ENCODE measurements at regions not wholly inside any gene's neighbourhood (a gene's known extent, or its start where the extent isn't known, plus 50 kb on each side); places are given as distances from the start of the nearest gene placed in this dataset.

DNA sequence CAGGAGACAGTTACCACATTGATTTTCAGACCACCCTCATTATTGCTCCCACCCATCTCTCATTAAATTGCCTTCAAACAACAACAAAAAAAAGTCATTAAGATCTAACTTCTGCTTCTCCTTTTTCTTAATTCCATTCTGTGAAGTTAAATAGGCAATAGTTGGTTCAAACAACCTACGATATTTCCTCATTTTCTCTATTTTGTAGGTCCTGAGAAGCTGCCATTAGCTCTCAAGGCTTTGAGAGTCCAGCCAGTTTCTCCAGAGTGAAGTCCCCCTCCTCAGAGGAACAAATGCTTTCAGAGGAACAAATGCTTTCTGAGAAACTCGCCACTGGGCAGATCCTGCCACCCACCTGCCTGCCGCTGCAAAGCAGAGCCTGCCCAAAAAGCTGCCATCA lies 125.6 kb downstream of the ETS2 start:
- TF ChIP-seq, protein P1, sequence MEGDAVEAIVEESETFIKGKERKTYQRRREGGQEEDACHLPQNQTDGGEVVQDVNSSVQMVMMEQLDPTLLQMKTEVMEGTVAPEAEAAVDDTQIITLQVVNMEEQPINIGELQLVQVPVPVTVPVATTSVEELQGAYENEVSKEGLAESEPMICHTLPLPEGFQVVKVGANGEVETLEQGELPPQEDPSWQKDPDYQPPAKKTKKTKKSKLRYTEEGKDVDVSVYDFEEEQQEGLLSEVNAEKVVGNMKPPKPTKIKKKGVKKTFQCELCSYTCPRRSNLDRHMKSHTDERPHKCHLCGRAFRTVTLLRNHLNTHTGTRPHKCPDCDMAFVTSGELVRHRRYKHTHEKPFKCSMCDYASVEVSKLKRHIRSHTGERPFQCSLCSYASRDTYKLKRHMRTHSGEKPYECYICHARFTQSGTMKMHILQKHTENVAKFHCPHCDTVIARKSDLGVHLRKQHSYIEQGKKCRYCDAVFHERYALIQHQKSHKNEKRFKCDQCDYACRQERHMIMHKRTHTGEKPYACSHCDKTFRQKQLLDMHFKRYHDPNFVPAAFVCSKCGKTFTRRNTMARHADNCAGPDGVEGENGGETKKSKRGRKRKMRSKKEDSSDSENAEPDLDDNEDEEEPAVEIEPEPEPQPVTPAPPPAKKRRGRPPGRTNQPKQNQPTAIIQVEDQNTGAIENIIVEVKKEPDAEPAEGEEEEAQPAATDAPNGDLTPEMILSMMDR (IDR thresholded peaks at IDR 0.05) = no peak
- no peak for TF ChIP-seq POLR2A (IDR thresholded peaks at IDR 0.05)
